CD4-positive, alpha-beta T cell treated with Interleukin-4 for 1 hour (primary cell): ENCODE measurements at regions not wholly inside any gene's neighbourhood (a gene's known extent, or its start where the extent isn't known, plus 50 kb on each side); places are given as distances from the start of the nearest gene placed in this dataset.
"Not testable (repeated sequence)": the region's sequence is repeated elsewhere in the genome, so short reads cannot be mapped to it uniquely, and the experiment has no call there.

ENCODE experiments used
- DNase-seq, 2 donors: peaks; one replicate each; pipeline ENCODE4 v3.0.0-alpha.2; 2020 to 2022

DNA sequence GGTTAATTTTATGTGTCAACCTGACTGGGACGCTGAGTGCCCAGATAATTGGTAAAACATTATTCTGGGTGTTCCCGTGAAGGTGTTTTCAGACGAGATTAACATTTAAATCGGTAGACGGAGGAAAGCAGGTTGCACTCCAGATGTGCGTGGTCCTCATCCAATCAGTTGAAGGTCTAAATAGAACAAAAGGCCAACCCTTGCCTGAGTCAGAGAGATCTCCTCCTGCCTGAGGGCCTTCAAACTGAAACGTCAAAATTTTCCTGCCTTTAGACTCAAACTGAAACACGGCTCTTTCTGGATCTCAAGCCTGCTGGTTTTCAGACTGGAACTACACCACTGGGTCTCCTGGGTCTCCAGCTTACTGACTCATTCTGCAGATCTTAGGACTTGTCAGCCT is 70.9 kb downstream of the NPIPA5 start:
- not testable (repeated sequence) for DNase-seq

DNA sequence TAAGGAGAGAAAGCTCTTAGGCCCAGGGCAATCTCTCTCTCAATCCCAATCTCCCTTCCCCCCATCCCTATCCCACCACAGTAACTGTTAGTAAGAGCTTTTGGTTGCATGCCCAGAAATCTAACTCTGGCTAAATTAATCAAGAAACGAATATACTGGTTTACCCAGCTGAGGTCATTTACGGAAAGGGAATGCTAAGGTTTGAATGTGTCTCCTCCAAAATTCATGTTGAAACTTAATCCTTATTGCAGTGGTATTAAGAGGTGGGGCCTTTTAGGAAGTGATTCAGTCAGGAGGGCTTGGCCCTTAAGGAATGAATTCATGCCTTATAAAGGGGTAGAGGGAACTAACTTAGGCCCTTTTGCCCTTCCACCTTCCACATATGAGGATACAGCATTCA is 72.2 kb downstream of the NPIPA5 start:
- DNase-seq, result not testable (repeated sequence)

DNA sequence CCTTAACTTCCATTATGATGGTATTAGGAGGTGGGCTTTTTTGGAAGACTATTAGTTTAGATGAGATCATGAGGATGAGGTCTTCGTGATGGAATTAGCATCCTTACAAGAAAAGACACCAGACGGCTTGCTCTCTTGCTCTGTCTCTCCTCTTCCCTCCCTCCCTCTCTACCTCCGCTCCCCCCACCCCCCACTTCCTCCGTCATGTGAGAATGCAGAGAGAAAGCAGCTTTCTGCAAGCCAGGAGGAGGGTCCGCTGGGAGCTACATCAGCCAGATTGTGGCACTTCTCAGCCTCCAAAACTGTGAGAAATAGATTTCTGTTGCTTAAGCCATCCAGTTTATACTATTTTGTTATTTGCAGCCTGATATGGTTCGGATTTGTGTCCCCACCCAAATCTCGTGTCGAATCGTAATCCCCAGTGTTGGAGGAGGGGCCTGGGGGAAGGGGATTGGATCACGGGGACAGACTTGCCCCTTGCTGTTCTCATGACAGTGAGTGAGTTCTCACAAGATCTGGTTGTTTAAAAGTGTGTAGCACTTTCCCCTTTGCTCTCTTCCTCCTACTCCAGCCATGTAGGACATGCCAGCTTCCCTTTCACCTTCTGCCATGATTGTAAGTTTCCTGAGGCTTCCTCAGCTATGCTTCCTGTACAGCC is 74.3 kb downstream of the NPIPA5 start:
- not testable (repeated sequence) for DNase-seq

GRCh38 chr16:15297104-15297503 is 81.0 kb downstream of the NPIPA5 start:
- DNase-seq, result not testable (repeated sequence)

GRCh38 chr16:15274796-15275195 is 103.3 kb downstream of the NPIPA5 start:
- DNase-seq, result not testable (repeated sequence)

DNA sequence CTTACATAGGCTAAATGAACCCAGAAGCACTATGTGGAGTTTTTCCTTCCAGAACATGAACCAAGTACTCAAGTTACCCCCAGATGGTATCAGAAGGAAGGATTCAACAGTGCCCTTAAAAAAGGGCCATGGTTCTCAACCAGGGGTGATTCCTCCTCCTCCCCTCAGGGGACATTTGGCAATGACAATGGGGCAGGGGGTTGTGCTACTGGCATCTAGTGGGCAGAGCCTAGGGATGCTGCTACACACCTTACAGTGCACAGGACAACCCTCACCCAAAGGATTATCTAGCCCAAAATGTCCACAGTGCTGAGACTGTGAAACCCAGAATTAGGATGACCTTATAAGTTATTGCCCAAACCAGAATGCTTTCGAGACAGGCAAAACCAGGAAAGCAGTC is 104.1 kb downstream of the NPIPA5 start:
- DNase-seq, result not testable (repeated sequence)

DNA sequence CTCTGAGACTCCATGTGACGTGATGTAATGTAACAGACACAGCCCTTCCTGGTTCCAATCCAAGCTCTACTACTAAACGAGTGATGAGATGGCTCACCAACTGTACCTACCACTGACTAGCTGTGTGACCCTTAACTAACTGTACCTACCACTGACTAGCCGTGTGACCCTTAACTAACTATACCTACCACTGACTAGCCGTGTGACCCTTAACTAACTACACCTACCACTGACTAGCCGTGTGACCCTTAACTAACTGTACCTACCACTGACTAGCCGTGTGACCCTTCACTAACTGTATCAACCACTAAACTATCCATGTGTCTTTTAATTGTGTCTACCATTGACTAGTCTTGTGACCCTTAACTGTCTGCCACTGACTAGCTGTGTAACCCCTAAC is 111.2 kb downstream of the NPIPA5 start:
- DNase-seq, result not testable (repeated sequence)

DNA sequence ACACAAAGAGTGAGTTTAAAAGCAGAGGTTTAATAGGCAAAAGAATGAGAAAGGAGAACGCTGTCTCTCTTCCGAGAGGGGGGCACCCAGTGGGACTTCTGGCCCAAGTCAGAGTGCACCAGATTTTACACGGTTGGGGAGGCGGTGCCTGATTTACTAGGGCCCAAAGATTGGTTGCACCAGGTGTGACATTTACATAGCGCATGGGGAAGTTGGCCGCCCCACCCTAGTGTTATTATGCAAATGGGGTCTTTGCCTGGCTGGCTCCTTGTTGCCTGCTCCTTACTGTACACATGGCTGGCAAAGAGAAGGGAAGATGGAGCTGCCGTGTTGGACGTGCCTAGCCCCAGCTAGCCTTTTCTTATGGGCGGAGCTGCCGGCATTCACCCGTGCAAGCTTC is 115.9 kb downstream of the NPIPA5 start:
- not testable (repeated sequence) for DNase-seq

- DNase-seq, result not testable (repeated sequence)
These were observed 130.1 kb downstream of the NPIPA5 start for GRCh38 chr16:15247971-15248370.

GRCh38 chr16:15236674-15237323 is 141.3 kb downstream of the NPIPA5 start:
- DNase-seq, result not testable (repeated sequence)

DNA sequence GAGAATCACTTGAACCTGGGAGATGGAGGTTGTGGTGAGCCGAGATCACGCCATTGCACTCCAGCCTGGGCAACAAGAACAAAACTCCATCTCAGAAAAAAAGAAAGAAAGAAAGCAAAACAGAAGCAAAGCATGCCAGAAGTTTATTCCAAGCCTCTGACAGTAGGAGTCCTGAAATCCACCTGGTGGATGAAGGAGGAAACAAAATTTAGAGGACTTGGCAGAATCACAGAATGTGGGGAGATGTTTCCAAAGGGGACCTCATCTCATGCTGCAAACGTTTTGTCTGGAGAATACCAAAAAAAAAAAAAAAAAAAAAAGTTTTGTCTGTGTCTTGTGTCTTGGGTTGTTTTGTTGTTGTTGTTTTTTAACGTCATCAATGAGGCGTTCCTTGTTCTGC is 141.1 kb upstream of the RRN3 start:
- DNase-seq, result not testable (repeated sequence)

GRCh38 chr16:15234702-15235101 is 140.6 kb upstream of the RRN3 start:
- not testable (repeated sequence) for DNase-seq

- not testable (repeated sequence) for DNase-seq
These were observed 136.4 kb upstream of the RRN3 start for GRCh38 chr16:15230432-15230831.

DNA sequence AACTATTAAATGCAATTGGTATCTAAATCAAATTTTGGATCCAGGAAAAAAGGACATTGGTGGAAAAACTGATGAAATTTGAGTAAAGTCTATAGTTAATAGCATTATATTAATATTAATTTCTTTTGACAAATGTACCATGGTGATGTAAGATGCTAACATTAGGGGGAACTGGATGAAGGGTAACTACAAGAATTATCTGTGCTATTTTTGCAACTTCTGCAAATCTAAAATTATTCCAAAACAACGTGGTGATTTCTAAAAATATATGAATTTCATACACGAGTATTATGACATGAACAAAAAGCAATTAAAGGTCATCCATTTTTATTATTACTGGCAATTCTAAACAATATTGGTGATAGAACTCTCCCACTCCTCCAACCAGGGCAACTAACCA is 135.6 kb upstream of the RRN3 start:
- not testable (repeated sequence) for DNase-seq

- DNase-seq, result not testable (repeated sequence)
These were observed 130.6 kb upstream of the RRN3 start for GRCh38 chr16:15224651-15225050.

GRCh38 chr16:15223398-15223797 is 129.3 kb upstream of the RRN3 start:
- not testable (repeated sequence) for DNase-seq

- peak in 1 of 2 donors; percentile 6 for DNase-seq
These were observed 125.9 kb upstream of the RRN3 start for GRCh38 chr16:15219679-15220615.

DNA sequence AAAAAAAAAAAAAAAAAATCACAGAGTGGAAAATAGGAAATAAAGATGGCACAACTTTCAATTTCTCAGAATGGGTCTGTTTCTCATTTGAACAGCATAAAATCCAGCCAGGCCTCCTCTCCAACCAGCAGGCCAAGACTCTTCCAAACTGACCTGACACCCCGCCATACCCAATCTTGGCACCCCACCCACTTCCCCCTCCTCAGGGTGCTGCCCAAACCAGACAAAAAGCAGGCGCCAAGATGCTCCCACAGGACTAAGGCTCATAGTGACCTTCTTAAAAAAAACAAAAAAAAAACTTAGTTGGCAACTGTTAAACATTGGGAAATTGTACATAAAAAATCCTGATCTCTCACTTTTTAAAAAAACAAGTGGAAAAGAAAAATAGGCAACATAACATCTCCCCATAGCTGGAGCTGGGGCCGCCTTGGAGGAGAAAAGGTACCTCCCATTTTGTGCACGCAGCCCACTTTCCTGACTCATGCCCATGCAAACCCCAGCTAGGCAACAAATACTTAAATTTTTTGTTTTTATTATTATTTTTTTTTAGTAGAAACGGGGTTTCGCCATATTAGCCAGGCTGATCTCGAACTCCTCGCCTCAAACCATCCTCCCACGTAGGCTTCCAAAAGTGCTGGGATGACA is 124.9 kb upstream of the RRN3 start:
- DNase-seq, result not testable (repeated sequence)

- DNase-seq, result not testable (repeated sequence)
These were observed 113.3 kb upstream of the RRN3 start for GRCh38 chr16:15207202-15207981.

DNA sequence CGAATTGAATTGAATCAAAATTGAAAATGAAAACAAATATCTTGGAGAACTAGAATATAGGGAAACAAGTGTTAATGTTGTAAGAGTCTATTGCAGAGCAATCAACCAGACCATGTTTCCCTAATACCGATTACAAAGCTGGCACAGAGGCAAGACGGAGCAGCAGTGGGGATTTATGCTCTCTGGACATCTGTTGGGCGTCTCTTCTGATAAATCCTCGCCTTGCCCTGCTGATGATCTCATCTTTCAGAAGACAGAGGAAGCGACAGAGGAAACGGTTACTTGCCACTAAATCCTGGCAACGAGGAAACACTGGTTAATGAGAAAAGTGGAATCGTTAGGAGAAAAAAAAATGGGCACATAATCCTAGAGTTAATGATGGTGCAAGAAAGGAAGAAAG is 112.4 kb upstream of the RRN3 start:
- DNase-seq, result not testable (repeated sequence)

- DNase-seq, result not testable (repeated sequence)
These were observed 111.9 kb upstream of the RRN3 start for GRCh38 chr16:15205939-15206338.

DNA sequence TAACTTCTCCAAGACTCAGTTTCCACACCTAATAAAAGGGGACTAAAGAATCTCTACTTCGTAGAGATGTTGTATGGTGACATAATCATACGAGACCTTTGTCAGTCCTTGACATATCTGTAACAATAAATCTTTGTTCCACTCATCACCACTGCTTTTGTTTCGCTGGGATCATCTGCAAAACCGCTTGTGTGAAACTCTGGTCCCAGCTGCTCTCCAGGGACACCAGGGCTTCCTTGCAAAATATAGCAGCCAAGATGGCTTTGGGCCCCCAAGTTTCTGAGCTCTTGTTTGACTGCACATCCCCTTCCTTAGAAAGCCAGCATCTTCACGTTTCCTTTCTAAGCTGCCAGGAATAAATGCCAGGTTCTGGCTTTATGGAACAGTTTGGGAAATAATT is 110.5 kb upstream of the RRN3 start:
- not testable (repeated sequence) for DNase-seq
